ENCODE measurements at regions not wholly inside any gene's neighbourhood (a gene's known extent, or its start where the extent isn't known, plus 50 kb on each side); places are given as distances from the start of the nearest gene placed in this dataset.

DNA sequence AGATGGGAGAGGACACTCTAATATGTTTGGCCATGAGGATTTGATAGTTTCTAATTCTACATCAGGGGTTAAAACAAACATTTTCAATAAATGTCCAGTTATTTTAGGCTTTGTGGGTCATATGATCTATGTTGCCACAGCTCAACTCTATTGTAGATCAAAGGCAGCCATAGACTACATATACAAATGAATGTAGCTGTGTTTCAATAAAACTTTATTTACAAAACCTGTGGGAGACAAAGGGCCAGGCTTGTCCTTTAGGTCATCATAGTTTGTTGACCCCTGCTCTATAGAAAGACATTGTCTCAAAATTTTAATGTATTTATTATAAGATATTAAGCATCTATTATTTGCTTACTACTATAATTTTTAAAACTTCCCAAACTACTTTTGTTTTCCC, 325.4 kb upstream of the MEF2C start:
- FAIRE-seq (no peak), DNase-seq (ENCODE audit: insufficient read length, low spot score) (no peak)
- TF ChIP-seq POU2F2 (IDR thresholded peaks at IDR 0.05; ENCODE audit: low read depth, low read length) (no peak), SPI1 (IDR thresholded peaks at IDR 0.05; ENCODE audit: low read depth, low read length) (no peak), POLR2A (IDR thresholded peaks at IDR 0.05; ENCODE audit: low read depth, low read length) (no peak), PAX5 (IDR thresholded peaks at IDR 0.05; ENCODE audit: insufficient read depth, low read length, severe bottlenecking) (no peak), TAF1 (IDR thresholded peaks at IDR 0.05; ENCODE audit: low read depth, low read length) (no peak), POLR2AphosphoS5 (IDR thresholded peaks at IDR 0.05; ENCODE audit: low read depth, low read length) (no peak)

DNA sequence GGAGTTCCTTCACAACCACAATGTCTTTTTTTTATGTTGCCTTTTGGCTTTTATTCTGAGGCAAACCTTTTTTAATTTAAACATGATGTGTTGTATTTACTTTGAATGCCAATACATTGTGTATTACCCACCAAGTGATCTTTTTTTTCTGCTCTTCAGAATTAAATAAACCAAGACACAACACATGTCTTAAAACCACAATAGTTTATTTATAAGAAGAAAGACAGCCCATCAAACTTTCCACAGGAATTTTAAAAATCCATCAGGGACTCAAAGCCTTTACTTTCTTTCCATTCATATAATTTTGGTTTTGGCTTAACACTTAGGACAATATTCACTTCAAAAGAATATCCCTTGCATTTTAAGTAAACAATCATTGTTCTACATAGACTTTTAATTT, 321.8 kb upstream of the MEF2C start:
- FAIRE-seq (no peak), DNase-seq (ENCODE audit: insufficient read length, low spot score) (no peak)
- TF ChIP-seq POU2F2 (IDR thresholded peaks at IDR 0.05; ENCODE audit: low read depth, low read length): no peak
- TF ChIP-seq SPI1 (IDR thresholded peaks at IDR 0.05; ENCODE audit: low read depth, low read length): no peak
- TF ChIP-seq PAX5 (IDR thresholded peaks at IDR 0.05; ENCODE audit: insufficient read depth, low read length, severe bottlenecking): no peak
- no peak for TF ChIP-seq TAF1 (IDR thresholded peaks at IDR 0.05; ENCODE audit: low read depth, low read length)
- TF ChIP-seq POLR2AphosphoS5 (IDR thresholded peaks at IDR 0.05; ENCODE audit: low read depth, low read length): no peak
- no peak for TF ChIP-seq POLR2A (IDR thresholded peaks at IDR 0.05; ENCODE audit: low read depth, low read length)

DNA sequence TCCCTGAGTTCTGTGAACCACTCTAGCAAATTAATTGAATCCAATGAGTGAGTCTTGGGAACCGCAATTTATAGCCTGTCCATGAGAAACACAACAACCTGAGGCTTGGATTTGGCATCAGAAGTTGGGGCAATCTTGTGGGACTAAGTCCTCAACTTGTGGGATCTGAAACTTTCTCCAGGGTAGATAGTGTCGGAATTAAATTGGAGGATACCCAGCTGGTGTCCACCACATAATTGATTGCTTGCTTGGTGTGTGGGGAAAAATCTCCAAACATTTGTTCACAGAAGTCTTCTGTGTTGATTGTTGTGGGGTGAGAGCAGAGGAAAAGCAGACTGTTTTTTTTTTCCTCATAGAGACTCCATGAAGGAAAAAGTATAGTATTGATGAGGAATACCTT, 320.6 kb upstream of the MEF2C start:
- DNase-seq (ENCODE audit: insufficient read length, low spot score) (no peak), FAIRE-seq (no peak)
- TF ChIP-seq POU2F2 (IDR thresholded peaks at IDR 0.05; ENCODE audit: low read depth, low read length) (no peak), TAF1 (IDR thresholded peaks at IDR 0.05; ENCODE audit: low read depth, low read length) (no peak), POLR2A (IDR thresholded peaks at IDR 0.05; ENCODE audit: low read depth, low read length) (no peak), POLR2AphosphoS5 (IDR thresholded peaks at IDR 0.05; ENCODE audit: low read depth, low read length) (no peak), PAX5 (IDR thresholded peaks at IDR 0.05; ENCODE audit: insufficient read depth, low read length, severe bottlenecking) (no peak), SPI1 (IDR thresholded peaks at IDR 0.05; ENCODE audit: low read depth, low read length) (no peak)

DNA sequence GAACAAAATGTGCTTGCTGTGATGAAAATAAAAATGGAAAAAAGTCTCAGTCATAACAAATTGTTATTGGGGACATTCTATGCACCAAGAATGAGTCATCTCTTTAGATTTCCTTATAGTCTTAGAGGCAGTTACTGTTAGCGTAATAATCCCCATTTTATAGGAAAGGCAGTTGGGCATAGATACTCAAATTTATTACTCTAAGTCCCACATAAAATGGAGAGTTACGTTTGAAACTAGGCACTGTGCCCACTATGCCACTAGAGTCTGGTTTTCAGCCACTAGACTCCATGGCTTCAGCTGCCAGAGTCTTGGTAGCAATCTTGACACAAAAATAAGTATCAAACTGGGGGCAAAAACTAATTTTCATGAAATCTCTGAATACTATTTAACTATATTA, 317.9 kb upstream of the MEF2C start:
- no peak for FAIRE-seq
- no peak for TF ChIP-seq POLR2AphosphoS5 (IDR thresholded peaks at IDR 0.05; ENCODE audit: low read depth, low read length)
- TF ChIP-seq POLR2A (IDR thresholded peaks at IDR 0.05; ENCODE audit: low read depth, low read length): no peak
- no peak for TF ChIP-seq SPI1 (IDR thresholded peaks at IDR 0.05; ENCODE audit: low read depth, low read length)
- DNase-seq (ENCODE audit: insufficient read length, low spot score): no peak

DNA sequence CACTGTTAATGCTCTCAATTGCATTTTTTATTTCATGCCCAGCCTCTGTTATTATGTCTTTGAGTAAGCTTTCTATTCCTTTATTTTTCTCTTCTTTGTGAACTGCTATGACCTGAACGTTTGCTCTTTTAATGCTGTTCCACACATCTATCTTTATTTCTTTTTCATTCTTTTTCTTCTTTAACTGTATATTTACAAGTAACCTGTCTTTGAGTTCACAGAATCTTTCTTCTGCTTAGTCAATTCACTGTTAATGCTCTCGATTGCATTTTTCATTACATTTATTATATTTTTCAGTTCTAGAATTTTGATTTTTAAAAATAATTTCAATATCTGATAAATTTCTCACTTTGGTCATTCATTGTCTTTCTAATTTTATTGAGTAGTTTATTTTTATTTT, 316.3 kb upstream of the MEF2C start:
- no peak for TF ChIP-seq POLR2AphosphoS5 (IDR thresholded peaks at IDR 0.05; ENCODE audit: low read depth, low read length)
- DNase-seq (ENCODE audit: insufficient read length, low spot score) (no peak), FAIRE-seq (no peak)

DNA sequence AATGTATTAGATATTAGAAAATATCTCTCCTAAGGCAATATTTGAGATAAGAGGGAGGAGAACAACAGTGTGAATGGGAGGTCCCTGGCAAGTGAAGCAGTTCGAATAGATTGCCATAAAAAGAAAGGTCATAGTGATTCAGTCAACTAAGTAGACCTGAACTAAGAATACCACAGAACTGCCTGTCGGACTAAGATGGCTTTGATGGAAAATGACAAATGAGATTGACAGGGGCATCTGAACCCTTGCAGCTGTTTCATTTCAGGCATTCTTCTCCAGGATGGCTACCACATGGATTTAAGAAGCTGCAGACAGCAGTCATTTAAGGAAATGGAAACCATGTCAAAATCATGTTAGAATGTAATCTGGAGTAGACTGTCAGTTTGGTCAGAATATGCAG, 308.4 kb upstream of the MEF2C start:
- TF ChIP-seq TAF1 (IDR thresholded peaks at IDR 0.05; ENCODE audit: low read depth, low read length) (no peak), PAX5 (IDR thresholded peaks at IDR 0.05; ENCODE audit: insufficient read depth, low read length, severe bottlenecking) (no peak), POU2F2 (IDR thresholded peaks at IDR 0.05; ENCODE audit: low read depth, low read length) (no peak), POLR2A (IDR thresholded peaks at IDR 0.05; ENCODE audit: low read depth, low read length) (no peak), POLR2AphosphoS5 (IDR thresholded peaks at IDR 0.05; ENCODE audit: low read depth, low read length) (no peak), SPI1 (IDR thresholded peaks at IDR 0.05; ENCODE audit: low read depth, low read length) (no peak)
- FAIRE-seq (no peak), DNase-seq (ENCODE audit: insufficient read length, low spot score) (no peak)

DNA sequence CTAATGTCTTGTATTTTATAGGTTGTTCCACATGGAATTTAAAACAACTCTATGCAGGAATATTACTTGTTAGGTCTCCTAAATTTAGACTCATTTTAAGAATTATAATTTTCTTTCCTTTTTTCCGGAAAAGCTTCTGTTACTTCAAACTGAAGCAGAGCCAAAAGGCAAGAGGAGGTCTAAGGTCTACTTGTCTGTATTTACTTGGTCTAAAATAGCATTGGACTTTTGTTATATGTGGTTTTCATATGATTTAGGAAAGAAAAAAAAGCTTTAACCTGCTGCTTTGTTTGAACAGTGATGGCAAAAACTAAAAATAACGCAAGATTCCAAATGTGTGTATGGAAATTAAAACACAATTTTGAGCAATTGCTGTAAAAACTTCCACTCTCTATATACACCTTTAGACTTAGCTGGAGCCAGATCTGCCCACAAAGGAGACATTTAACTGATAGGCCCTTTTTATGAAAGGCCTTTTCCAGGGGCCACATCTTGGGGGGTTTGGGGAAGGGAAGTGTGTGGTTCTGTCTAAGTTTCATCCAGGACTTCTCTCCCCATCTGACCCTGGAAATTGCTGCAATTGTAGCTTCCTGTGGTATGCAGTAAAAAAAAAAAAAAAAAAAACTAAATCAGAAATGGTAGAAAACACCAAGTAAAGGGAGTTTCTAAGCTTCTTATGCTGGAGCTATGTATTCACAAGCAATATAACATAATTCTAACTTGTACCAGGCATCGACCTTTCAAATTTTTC, 307.7 kb upstream of the MEF2C start:
- TF ChIP-seq SPI1 (IDR thresholded peaks at IDR 0.05; ENCODE audit: low read depth, low read length): no peak
- TF ChIP-seq POLR2AphosphoS5 (IDR thresholded peaks at IDR 0.05; ENCODE audit: low read depth, low read length): no peak
- TF ChIP-seq PAX5 (IDR thresholded peaks at IDR 0.05; ENCODE audit: insufficient read depth, low read length, severe bottlenecking): no peak
- no peak for TF ChIP-seq POU2F2 (IDR thresholded peaks at IDR 0.05; ENCODE audit: low read depth, low read length)
- no peak for TF ChIP-seq POLR2A (IDR thresholded peaks at IDR 0.05; ENCODE audit: low read depth, low read length)
- TF ChIP-seq TAF1 (IDR thresholded peaks at IDR 0.05; ENCODE audit: low read depth, low read length): no peak
- FAIRE-seq (no peak), DNase-seq (ENCODE audit: insufficient read length, low spot score) (no peak)

DNA sequence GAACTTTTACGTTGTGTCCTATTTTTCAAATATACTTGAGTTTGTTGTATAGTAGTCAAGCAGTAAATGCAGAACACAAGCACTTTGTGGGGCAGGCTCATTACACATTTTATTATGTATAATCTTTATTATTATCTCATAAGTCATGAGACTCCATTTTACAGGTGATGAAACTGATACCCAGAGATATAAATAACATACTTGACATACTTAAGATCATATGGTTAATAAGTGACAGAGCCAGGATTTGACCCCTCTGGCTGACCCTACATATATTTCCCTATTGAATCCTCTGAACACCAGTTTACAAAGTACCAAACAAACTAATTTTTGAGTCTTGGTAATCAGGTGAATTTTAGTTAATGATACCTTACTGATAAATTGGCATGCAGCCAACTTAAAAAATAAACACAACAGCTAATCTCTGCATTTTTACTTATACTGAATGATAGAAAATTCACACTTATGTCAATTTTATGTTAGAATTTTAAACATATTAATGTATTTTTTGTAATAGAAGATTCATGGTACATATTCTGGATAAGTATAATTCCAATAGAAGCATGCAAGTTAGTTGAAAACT, 305.0 kb upstream of the MEF2C start:
- DNase-seq (ENCODE audit: insufficient read length, low spot score) (no peak), FAIRE-seq (no peak)
- no peak for TF ChIP-seq POLR2A (IDR thresholded peaks at IDR 0.05; ENCODE audit: low read depth, low read length)
- TF ChIP-seq POLR2AphosphoS5 (IDR thresholded peaks at IDR 0.05; ENCODE audit: low read depth, low read length): no peak
- no peak for TF ChIP-seq PAX5 (IDR thresholded peaks at IDR 0.05; ENCODE audit: insufficient read depth, low read length, severe bottlenecking)
- no peak for TF ChIP-seq SPI1 (IDR thresholded peaks at IDR 0.05; ENCODE audit: low read depth, low read length)
- TF ChIP-seq POU2F2 (IDR thresholded peaks at IDR 0.05; ENCODE audit: low read depth, low read length): no peak
- no peak for TF ChIP-seq TAF1 (IDR thresholded peaks at IDR 0.05; ENCODE audit: low read depth, low read length)

DNA sequence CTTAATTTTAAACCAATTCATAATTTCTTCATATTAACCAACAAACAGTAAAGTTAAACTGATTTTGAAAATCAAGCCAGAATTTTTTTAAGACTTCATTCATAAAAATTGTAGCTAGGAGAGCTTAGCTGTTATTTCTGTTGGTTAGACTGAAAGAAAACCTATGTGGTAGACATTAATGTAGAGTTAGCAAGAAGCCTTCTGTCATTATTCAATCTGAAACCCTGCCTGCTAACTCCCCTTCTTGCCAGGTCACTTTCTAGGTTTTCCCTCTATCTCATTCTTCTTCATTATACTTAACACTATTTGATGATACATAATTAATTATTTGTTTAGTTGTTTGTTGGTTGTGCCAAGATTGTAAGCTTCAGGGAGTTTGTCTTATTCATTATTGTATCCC, 304.3 kb upstream of the MEF2C start:
- TF ChIP-seq POU2F2 (IDR thresholded peaks at IDR 0.05; ENCODE audit: low read depth, low read length) (no peak), POLR2AphosphoS5 (IDR thresholded peaks at IDR 0.05; ENCODE audit: low read depth, low read length) (no peak), PAX5 (IDR thresholded peaks at IDR 0.05; ENCODE audit: insufficient read depth, low read length, severe bottlenecking) (no peak), TAF1 (IDR thresholded peaks at IDR 0.05; ENCODE audit: low read depth, low read length) (no peak), POLR2A (IDR thresholded peaks at IDR 0.05; ENCODE audit: low read depth, low read length) (no peak), SPI1 (IDR thresholded peaks at IDR 0.05; ENCODE audit: low read depth, low read length) (no peak)
- FAIRE-seq: no peak
- no peak for DNase-seq (ENCODE audit: insufficient read length, low spot score)

DNA sequence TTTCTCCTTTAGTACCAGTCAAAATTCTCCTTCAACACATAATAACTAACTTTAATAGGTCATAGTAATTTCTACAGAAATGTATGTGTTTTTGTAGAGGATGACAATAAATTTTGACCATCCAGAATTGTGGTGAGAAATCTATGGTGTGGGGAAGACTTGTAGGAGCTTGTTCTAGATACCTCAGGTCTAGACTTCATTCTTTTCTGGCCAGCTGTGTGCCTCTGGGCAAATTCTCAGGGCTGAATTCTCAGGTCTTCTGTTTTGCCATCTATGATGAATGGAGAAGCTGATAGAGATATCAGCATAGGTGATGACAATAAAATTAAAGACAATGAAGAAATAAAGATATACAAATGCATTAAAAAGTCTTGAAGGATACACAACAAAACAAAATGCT, 298.6 kb upstream of the MEF2C start:
- no peak for FAIRE-seq
- no peak for DNase-seq (ENCODE audit: insufficient read length, low spot score)
- TF ChIP-seq POU2F2 (IDR thresholded peaks at IDR 0.05; ENCODE audit: low read depth, low read length): no peak
